Right ventricle myocardium inferior (tissue), 1 donor: ENCODE measurements at regions not wholly inside any gene's neighbourhood (a gene's known extent, or its start where the extent isn't known, plus 50 kb on each side); places are given as distances from the start of the nearest gene placed in this dataset.
A peak's percentile ranks its signal among the peaks of the same experiment; 100 is the strongest.
"Not testable (repeated sequence)": the region's sequence is repeated elsewhere in the genome, so short reads cannot be mapped to it uniquely, and the experiment has no call there.

Source experiments
- ATAC-seq: fragments of 200-7000 bp; cut with Tn5 transposase; one replicate; pipeline ENCODE4 v1.9.1; 2020; ENCODE audit warnings: mild to moderate bottlenecking, moderate library complexity
- DNase-seq: peaks from one replicate; pipeline ENCODE4 v3.0.0; 2021; ENCODE audit errors: missing footprints
- intact Hi-C: fragments of 100-400 bp; cut with DNase I; formaldehyde crosslinking; loops from one replicate; pipeline ENCODE4 v1.11.0; 2022
- donor health status: DM: no; HTN: yes; CAD: no; lungs with severe emphysema.

GRCh38 chr5:16312785-16313184 lies 133.2 kb upstream of the MARCHF11 start:
- intact Hi-C loops, result no loop called here
- DNase-seq (no peak), ATAC-seq (no peak)

GRCh38 chr5:16311666-16312065 lies 132.1 kb upstream of the MARCHF11 start:
- ATAC-seq, result peak; percentile 57

GRCh38 chr5:16306812-16307211 lies 127.2 kb upstream of the MARCHF11 start:
- ATAC-seq (no peak), DNase-seq (no peak)

More at GRCh38 chr5:16311666-16312065, 132.1 kb upstream of the MARCHF11 start:
- intact Hi-C loops, result no loop called here
- DNase-seq, result no peak

DNA sequence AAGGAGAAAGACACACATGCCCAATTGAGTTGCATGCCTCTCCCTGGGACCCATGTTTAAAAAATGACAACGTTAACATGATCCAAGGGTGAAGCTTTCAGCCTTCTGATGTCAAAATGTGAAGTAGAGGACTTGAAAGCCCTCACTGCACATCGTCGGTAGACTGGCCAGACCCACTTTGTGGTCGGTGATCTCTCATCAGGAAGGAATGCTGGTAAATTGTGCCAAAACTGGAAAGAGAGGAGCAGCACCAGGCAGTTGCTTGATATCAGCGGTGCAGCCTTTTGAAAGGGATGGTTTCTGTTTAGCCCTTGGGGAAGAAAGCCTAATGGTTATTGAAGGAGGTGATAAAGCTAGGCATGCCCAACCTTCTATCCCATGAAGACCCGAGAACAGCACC lies 125.3 kb upstream of the MARCHF11 start:
- intact Hi-C loops, result no loop called here
- ATAC-seq, result no peak

More at GRCh38 chr5:16306812-16307211, 127.2 kb upstream of the MARCHF11 start:
- intact Hi-C loops, result no loop called here

GRCh38 chr5:16296946-16297345 lies 117.4 kb upstream of the MARCHF11 start:
- ATAC-seq (no peak), DNase-seq (no peak)
- intact Hi-C loops, result no loop called here

More for the DNA sequence above, 125.3 kb upstream of the MARCHF11 start:
- DNase-seq, result no peak

DNA sequence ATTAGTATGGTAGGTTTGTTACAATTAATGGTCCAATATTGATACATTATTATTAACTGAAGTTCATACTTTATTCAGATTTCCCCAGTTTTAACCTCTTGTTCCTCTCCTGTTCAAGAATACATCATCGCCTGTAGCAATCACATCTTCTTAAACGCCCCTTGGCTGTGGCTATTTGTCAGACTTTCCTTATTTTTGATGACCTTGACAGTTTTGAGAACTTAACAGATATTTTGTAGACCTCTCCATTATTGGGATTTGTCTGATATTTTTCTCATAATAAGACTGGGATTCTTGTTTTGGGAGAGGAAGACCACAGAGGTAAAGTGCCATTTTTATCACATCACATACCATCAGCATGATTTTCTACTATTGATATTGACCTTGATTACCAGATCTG lies 112.3 kb upstream of the MARCHF11 start:
- no peak for DNase-seq
- intact Hi-C loops, result no loop called here
- no peak for ATAC-seq

DNA sequence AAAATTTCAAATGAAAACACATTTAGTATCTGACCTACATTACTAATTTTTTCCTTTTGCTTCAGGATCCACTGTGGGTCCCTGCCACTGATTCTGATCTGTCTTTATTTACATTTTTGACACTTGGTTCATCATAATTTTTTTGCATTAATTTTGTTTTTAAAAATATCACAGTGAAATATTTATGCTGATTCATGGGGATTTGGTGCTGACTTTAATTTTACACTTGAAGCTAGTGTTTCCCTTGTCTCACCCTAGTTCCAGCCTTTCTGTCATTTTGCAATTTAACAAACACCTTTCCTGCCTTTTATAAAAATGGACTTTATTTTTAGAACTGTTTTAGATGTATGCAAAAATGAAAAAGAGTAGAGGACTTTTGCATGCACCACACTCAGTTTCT lies 111.9 kb upstream of the MARCHF11 start:
- no peak for ATAC-seq
- no peak for DNase-seq
- intact Hi-C loops, result no loop called here

DNA sequence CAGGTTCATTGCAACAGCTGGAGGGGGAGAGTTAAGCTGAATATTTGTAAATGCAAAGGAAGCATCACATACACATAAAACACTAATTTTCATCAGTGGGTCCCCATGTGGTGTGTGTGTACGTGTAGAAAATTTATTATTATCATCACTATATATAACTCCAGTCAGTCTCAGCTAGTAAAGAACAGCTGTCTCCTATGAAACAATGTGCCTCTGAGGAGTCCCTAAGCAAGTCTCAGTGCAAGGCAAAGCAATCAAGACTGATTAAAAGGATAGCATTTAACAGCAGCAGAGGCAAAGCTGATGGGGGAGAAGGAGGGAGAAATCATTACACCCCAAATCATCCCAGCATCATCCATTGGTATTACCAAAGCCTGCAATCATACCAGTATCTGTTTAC lies 104.2 kb upstream of the MARCHF11 start:
- intact Hi-C loops, result no loop called here
- DNase-seq (no peak), ATAC-seq (no peak)

- DNase-seq, intact Hi-C loops, ATAC-seq: not testable (repeated sequence)
Measured at GRCh38 chr5:16276859-16277258, 97.3 kb upstream of the MARCHF11 start.

GRCh38 chr5:16271851-16272250 lies 92.3 kb upstream of the MARCHF11 start:
- no peak for ATAC-seq
- DNase-seq, result no peak
- intact Hi-C loops, result no loop called here

GRCh38 chr5:16265141-16265540 lies 85.5 kb upstream of the MARCHF11 start:
- intact Hi-C loops, result no loop called here
- no peak for ATAC-seq

GRCh38 chr5:16260000-16260399 lies 80.4 kb upstream of the MARCHF11 start:
- intact Hi-C loops, result no loop called here
- no peak for DNase-seq
- no peak for ATAC-seq

More at GRCh38 chr5:16265141-16265540, 85.5 kb upstream of the MARCHF11 start:
- no peak for DNase-seq

- intact Hi-C loops, result no loop called here
- DNase-seq, result no peak
- ATAC-seq, result no peak
Measured at GRCh38 chr5:16253856-16254255, 74.3 kb upstream of the MARCHF11 start.

DNA sequence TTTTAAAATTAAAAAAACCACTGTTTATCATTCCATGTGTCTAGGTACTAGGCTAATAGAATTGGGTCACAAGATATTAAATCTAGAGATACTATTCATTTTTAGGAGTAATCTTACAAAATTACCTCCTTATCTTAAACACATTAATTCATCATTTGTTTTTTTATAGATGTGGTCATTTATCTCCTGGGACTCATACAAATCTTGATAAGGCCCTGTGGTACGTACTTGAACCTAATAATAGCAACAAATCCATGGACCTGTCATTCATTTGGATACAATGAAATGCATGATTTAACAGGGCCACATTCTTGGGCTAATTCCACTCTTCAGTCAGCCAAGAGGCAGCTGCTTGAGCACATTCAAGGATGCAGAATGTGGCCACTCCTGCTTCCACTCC lies 66.4 kb upstream of the MARCHF11 start:
- intact Hi-C loops, result no loop called here
- no peak for DNase-seq
- ATAC-seq, result no peak

GRCh38 chr5:16245249-16245648 lies 65.7 kb upstream of the MARCHF11 start:
- DNase-seq, result no peak
- ATAC-seq, result no peak
- intact Hi-C loops, result no loop called here

DNA sequence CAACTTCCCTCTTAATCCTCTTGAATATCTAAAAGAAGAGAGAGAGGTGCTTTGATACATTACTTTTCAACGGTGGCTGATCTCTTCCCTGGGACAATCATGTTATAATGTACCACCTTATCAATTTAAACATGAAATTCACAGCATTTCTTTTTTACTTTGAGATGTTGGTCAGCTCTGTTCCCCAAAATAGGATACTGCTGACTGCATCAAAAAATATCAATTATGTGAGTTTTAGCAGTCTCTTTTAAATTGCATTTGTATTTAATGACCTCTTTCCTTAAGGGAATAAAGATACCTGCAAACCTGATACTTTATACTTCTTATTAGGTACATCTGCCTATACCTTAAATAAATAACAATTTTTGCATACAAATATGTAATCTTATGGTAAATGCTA lies 58.4 kb upstream of the MARCHF11 start:
- ATAC-seq (no peak), DNase-seq (no peak)
- intact Hi-C loops, result no loop called here

DNA sequence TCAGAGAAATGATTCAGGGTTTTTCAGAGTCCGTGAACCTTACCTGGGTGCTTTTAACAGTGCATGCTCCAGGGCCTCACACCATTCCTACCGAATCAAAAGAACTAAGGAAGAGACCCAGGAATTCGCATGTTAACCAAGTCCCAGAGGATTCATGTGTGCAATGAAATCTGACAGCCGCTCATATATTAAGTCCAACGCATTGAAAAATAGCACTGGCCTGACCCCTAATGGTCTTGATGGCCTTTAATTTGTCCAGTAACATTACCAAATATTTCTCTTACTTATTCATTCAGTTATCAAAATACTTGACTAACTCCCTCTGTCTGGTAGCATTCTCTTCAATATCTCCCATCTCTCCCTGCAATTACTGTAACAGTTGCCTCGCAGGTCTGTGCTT lies 55.0 kb upstream of the MARCHF11 start:
- DNase-seq, result no peak
- ATAC-seq, result no peak
- intact Hi-C loops, result no loop called here

- ATAC-seq, result no peak
- intact Hi-C loops, result no loop called here
- DNase-seq, result no peak
Measured at GRCh38 chr5:16233730-16234129, 54.1 kb upstream of the MARCHF11 start.

GRCh38 chr5:16229357-16229940 lies 49.9 kb upstream of the MARCHF11 start:
- intact Hi-C loops, result no loop called here
- DNase-seq, result no peak

More at GRCh38 chr5:16229357-16229940, 49.9 kb upstream of the MARCHF11 start:
- ATAC-seq, result no peak
